ENCODE measurements at regions not wholly inside any gene's neighbourhood (a gene's known extent, or its start where the extent isn't known, plus 50 kb on each side); places are given as distances from the start of the nearest gene placed in this dataset.

- no peak for TF ChIP-seq CTCF (IDR thresholded peaks at IDR 0.05)
- no peak for TF ChIP-seq POLR2A (IDR thresholded peaks at IDR 0.05)
These were observed 1116.6 kb downstream of the BRD1 start for GRCh38 chr22:48711031-48711431.
